Stomach (tissue), 8 donors: ENCODE measurements at regions not wholly inside any gene's neighbourhood (a gene's known extent, or its start where the extent isn't known, plus 50 kb on each side); places are given as distances from the start of the nearest gene placed in this dataset.

Experiments
- DNase-seq, 2 donors: peaks; one replicate each; pipeline versions ENCODE4 v3.0.0 to v3.0.0-alpha.2; 2013 to 2019
- H3K27ac ChIP-seq, 5 donors: fragments of 200-600 bp in 4 of 5; sonication (generic) in 4 of 5; one replicate each; pipeline ENCODE4 v1.5.1; 2013 to 2019; ENCODE audit warnings: mild to moderate bottlenecking in 1 of 5, moderate library complexity in 1 of 5
- H3K27me3 ChIP-seq, 3 donors: fragments of 200-600 bp; sonication (generic); one replicate each; pipeline ENCODE4 v1.5.1; 2017 to 2019; ENCODE audit warnings: mixed run types in 1 of 3
- H3K36me3 ChIP-seq, 4 donors: fragments of 200-600 bp; sonication (generic); 1 replicate in 3 of 4; 2 replicates in 1 of 4; pipeline ENCODE4 v1.5.1; 2016 to 2019
- H3K4me1 ChIP-seq, 4 donors: fragments of 200-600 bp; sonication (generic); one replicate each; pipeline ENCODE4 v1.5.1; 2016 to 2019
- H3K4me3 ChIP-seq, 4 donors: fragments of 200-600 bp; sonication (generic) in 3 of 4; one replicate each; pipeline ENCODE4 v1.5.1; 2016 to 2019; ENCODE audit warnings: mild to moderate bottlenecking in 1 of 4
- H3K9me3 ChIP-seq, 4 donors: fragments of 200-600 bp; sonication (generic); one replicate each; pipeline ENCODE4 v1.5.1; 2016 to 2019
- CTCF ChIP-seq, 7 experiments: fragments of 450-650 bp in 4 of 7; fragments of 200-600 bp in 3 of 7; sonication (generic) in 3 of 7; IDR thresholded peaks; one replicate each; pipeline ENCODE4 v1.5.1; 2016 to 2019; ENCODE audit warnings: antibody characterized with exemption in 7 of 7, control low read depth in 2 of 7, mild to moderate bottlenecking in 1 of 7
- EP300 ChIP-seq: sonication (generic); formaldehyde crosslinking; IDR thresholded peaks from one replicate; pipeline ENCODE4 v1.6.1; 2017; ENCODE audit warnings: antibody characterized with exemption
- POLR2A ChIP-seq, 4 donors: fragments of 450-650 bp; IDR thresholded peaks; one replicate each; pipeline ENCODE4 v1.6.1; 2016; ENCODE audit warnings: antibody characterized with exemption in 4 of 4, control low read depth in 2 of 4, mild to moderate bottlenecking in 1 of 4, moderate library complexity in 1 of 4
- POLR2AphosphoS5 ChIP-seq, 3 donors: sonication (generic); formaldehyde crosslinking; IDR thresholded peaks; one replicate each; pipeline ENCODE4 v1.6.1; 2016; ENCODE audit warnings: antibody characterized with exemption in 3 of 3
- WGBS, 5 donors: extraction: QIAGEN DNeasy Blood & Tissue Kit in 3 of 5; methylation state at CpG; one replicate each; pipeline versions ENCODE4 v1.1.5 to v1.1.7; 2013 to 2018; 5-methylcytosine and 5-hydroxymethylcytosine counted together
- intact Hi-C: fragments of 100-400 bp; cut with DNase I; formaldehyde crosslinking; loops from one replicate; pipeline ENCODE4 v1.15.1; 2023; ENCODE audit warnings: low total_unique reads
- donor health status: healthy with polysubstance abuse.
- donor health status: Bipolar disorder and iron deficiency.
- donor health status: healthy.

- no peak for TF ChIP-seq CTCF (IDR thresholded peaks at IDR 0.05)
- no peak for TF ChIP-seq POLR2A (IDR thresholded peaks at IDR 0.05)
- TF ChIP-seq EP300, result no peak
- TF ChIP-seq POLR2AphosphoS5 (IDR thresholded peaks at IDR 0.05), result no peak
- Histone ChIP-seq H3K4me3 (no peak overlapping the region), H3K9me3 (peaks cover 8 to 50% (median 35%) of the 10 kb centered on the region in 4 donors), H3K4me1 (no peaks in the 10 kb centered on the region), H3K27ac (no peak overlapping the region), H3K27me3 (no peaks in the 10 kb centered on the region), H3K36me3 (no peaks in the 10 kb centered on the region)
- 76 to 88% (median 85%) methylated on average over 5 of the region's 5 CpGs for WGBS, 5 donors
- intact Hi-C loops, result no loop called here
- DNase-seq, result no peak
These were observed 93.0 kb upstream of the WNT7A start for GRCh38 chr3:13972679-13973379.

- Histone ChIP-seq H3K27ac (no peak overlapping the region), H3K4me3 (no peak overlapping the region), H3K4me1 (no peaks in the 10 kb centered on the region), H3K9me3 (peaks cover 0 to 10% (median 2%) of the 10 kb centered on the region in 4 donors), H3K36me3 (no peaks in the 10 kb centered on the region), H3K27me3 (no peaks in the 10 kb centered on the region)
- TF ChIP-seq EP300, result no peak
- no peak for TF ChIP-seq CTCF (IDR thresholded peaks at IDR 0.05)
- no peak for TF ChIP-seq POLR2AphosphoS5 (IDR thresholded peaks at IDR 0.05)
- no peak for TF ChIP-seq POLR2A (IDR thresholded peaks at IDR 0.05)
- DNase-seq, result no peak
- intact Hi-C loops, result no loop called here
- WGBS, 5 donors, result 63 to 68% (median 66%) methylated on average over 3 of the region's 3 CpGs
These were observed 86.4 kb upstream of the WNT7A start for GRCh38 chr3:13966302-13966701.

- intact Hi-C loops, result no loop called here
- DNase-seq, result no peak
- Histone ChIP-seq H3K27ac (no peak overlapping the region), H3K9me3 (peaks cover 0 to 7% (median 2%) of the 10 kb centered on the region in 4 donors), H3K36me3 (no peaks in the 10 kb centered on the region), H3K4me1 (no peaks in the 10 kb centered on the region), H3K27me3 (no peaks in the 10 kb centered on the region), H3K4me3 (no peak overlapping the region)
- WGBS, 5 donors, result 86 to 100% (median 90%) methylated on average over 4 of the region's 4 CpGs
- TF ChIP-seq POLR2A (IDR thresholded peaks at IDR 0.05) (no peak), POLR2AphosphoS5 (IDR thresholded peaks at IDR 0.05) (no peak), EP300 (no peak), CTCF (IDR thresholded peaks at IDR 0.05) (no peak)
These were observed 83.4 kb upstream of the WNT7A start for GRCh38 chr3:13963137-13963886.

- no peak overlapping the region for H3K27ac ChIP-seq
- H3K4me3 ChIP-seq, result no peak overlapping the region
- WGBS, 5 donors, result 87 to 95% (median 90%) methylated on average over 11 of the region's 11 CpGs
- no peaks in the 10 kb centered on the region for H3K4me1 ChIP-seq
- H3K9me3 ChIP-seq, result no peaks in the 10 kb centered on the region
- no peaks in the 10 kb centered on the region for H3K27me3 ChIP-seq
- DNase-seq, result no peak
- H3K36me3 ChIP-seq, result no peaks in the 10 kb centered on the region
- TF ChIP-seq POLR2A (IDR thresholded peaks at IDR 0.05) (no peak), CTCF (IDR thresholded peaks at IDR 0.05) (no peak), POLR2AphosphoS5 (IDR thresholded peaks at IDR 0.05) (no peak), EP300 (no peak)
- intact Hi-C loops, result no loop called here
These were observed 75.0 kb upstream of the WNT7A start for GRCh38 chr3:13954741-13955483.
